ENCODE measurements at regions not wholly inside any gene's neighbourhood (a gene's known extent, or its start where the extent isn't known, plus 50 kb on each side); places are given as distances from the start of the nearest gene placed in this dataset.

DNA sequence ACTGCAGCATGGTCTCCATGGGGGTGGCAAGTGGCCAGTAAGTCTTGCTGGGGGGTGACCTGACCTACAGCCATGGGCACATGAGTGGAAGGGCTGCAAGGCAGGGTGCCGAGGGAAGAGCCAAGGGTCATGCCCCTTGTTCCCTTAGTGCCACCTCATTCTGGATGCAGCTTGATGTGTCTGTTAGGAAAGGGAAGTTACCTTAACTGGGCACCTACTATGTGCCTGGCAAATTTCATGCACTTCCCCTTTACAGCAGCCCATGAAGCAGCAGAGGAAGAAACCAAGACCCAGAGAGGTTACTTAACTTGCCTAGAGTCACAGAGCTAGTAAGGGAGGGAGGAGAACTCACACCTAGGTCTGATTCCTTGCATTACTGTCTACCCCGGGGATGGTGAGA lies 174.0 kb downstream of the MRPL14 start:
- DNase-seq (ENCODE audit: extremely low read depth, low read depth), result no peak

DNA sequence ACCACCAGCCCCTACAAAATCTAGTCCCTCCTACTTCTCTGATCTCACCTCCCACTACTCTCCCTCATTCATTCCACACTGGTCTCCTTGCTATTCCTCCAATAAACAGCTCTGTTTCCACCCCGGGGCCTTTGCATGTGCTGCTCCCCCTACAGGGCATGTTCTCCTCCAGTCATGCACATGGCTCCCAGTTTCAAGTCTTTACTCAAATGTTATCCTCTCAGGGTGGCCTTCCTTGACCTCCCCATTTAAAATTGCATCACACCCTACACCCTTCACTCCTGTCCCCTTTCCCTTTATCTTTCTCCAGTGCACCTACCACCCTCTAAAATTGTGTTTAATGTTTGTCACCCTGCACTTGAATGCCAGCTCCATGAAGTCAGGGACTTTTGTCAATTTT lies 174.5 kb downstream of the MRPL14 start:
- no peak for DNase-seq (ENCODE audit: extremely low read depth, low read depth)

DNA sequence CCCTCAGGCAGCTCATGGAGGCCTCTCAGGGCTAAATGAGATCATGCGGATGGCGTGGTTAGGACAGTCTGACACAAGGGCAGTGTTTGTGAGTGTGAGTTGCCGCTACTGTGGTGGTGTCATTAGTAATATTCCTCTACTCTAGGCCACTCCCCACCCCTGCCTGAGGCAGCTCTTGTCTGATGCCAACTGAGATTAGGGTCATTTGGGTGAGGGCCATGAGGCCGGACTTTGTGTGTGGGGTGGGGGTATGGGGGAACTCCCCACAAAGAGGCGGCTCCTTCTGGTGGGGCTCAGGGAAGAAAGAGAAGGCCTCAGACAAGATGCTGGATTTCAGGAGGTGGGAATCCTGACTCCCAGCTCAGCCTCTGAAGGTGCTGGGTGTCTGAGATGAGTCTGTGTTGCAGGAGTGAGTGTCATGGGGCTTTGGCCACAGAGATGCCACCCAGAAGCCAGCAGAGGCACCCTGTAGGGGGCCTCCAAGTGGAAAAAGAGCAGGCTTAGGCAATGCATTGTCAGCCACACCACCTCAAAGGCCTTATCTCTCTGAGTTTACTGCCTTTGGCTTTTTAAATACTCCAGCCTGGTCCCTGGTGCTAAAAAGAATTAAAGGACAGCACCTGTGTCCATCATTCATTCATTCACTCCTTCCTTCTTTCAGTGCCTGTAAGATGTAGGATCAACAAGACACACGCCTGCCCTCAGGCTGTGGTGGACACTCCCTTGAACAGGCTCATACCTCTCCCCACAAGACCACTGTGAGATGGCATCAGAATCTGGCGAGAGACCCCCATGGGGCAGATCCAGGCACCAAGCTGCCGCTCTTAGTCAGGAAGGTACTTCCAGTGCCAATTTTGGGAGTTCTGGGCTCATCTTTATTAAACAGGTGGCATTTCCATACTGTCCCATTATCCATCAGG lies 175.2 kb downstream of the MRPL14 start:
- no peak for DNase-seq (ENCODE audit: extremely low read depth, low read depth)

DNA sequence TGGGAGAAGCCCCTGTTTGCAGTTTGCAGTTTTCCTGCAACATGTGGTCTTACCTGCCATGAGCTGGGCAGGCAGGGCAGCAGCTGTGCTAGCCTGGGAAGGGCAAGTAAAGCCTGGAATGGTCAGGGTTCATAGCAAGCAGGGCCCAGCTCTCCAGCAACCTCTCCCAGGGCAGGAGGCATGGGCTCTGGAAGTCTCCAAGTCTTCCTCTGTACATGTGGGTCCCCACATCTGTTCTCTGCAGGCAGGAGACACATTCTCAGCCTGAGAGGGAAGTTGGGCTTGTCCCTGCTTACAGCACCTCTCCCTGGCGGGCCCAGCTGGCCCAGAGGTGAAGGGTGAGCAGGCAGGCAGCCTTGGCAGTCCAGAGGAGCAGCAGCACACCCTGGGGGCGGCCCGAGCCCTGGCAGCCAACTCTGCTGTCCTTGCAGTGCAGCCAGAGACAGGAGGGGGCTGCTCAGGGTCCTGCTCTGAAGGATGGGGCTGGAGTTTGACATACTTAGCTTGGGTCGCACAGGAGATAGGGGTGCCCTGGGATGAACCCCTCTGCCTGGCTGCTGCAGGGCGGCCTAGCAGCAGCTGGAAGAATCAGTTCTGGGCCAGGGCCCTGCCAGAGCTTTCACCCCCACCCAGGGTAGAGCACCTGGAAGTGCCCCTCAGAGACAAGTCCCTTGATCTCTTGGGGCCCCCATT lies 176.0 kb downstream of the MRPL14 start:
- no peak for DNase-seq (ENCODE audit: extremely low read depth, low read depth)

DNA sequence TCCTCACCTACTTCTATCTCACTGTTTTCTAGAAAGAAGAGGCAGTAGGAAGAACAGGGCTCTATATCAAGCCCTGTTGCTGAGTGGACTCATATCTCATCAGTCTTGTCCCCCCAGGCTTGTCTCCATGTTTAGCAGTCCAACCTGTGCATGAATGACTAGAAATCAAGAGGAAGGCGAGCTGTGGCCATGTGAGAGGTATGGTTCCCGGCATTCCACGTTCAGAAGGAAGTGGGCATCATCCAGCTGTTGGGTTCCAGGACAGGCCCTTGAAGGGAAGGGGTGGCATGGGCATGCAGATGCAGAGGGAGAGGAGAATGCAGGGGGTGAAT lies 176.6 kb downstream of the MRPL14 start:
- no peak for DNase-seq (ENCODE audit: extremely low read depth, low read depth)

DNA sequence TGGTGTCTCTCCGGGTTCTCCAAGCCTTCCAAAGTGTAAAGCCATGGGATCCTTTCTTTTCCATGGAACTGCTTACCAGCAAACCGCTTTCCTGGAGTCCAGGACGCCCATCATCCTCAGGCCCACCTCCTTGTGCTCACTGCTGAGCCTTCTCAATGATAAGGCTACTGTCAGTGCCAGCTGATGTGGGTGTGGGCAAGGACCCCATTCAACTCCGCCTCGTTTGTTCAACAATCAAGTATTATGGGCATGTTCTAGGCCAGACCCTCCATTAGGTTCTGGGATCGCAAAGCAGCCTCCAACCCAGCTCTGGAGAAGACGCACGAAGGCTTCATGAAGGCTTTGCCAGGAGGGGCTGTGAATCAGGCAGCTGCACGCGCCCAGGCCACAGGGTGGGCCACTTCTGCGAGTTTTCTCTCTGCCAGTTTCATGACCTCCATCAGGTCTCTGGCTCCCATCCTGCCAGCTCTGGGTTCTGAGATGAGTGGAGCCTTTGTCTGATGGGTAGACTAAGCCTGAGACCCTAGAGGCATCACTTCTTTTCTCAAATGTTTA lies 177.1 kb downstream of the MRPL14 start:
- DNase-seq (ENCODE audit: extremely low read depth, low read depth), result no peak

DNA sequence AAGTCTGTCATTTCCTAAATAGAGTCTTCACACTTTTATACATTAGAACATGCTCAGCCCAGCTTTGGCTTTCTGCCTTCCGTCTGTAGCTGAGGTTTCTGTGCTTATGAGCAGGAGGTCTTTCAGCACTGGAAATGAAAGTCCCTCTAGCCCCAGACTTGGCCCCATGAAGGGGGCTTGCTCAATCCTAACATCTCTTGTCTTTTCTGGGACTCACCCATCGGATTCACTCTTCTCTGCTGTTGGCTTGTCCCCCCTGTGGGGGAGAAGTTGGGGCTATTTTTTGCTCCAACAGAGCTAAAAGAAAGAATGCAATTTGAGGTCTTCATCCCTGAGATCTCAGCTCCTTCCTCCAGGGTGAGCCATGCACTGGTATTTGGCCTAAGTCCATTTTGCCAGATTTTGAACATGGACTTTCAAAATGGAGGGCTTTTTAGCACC lies 177.7 kb downstream of the MRPL14 start:
- DNase-seq (ENCODE audit: extremely low read depth, low read depth), result no peak

DNA sequence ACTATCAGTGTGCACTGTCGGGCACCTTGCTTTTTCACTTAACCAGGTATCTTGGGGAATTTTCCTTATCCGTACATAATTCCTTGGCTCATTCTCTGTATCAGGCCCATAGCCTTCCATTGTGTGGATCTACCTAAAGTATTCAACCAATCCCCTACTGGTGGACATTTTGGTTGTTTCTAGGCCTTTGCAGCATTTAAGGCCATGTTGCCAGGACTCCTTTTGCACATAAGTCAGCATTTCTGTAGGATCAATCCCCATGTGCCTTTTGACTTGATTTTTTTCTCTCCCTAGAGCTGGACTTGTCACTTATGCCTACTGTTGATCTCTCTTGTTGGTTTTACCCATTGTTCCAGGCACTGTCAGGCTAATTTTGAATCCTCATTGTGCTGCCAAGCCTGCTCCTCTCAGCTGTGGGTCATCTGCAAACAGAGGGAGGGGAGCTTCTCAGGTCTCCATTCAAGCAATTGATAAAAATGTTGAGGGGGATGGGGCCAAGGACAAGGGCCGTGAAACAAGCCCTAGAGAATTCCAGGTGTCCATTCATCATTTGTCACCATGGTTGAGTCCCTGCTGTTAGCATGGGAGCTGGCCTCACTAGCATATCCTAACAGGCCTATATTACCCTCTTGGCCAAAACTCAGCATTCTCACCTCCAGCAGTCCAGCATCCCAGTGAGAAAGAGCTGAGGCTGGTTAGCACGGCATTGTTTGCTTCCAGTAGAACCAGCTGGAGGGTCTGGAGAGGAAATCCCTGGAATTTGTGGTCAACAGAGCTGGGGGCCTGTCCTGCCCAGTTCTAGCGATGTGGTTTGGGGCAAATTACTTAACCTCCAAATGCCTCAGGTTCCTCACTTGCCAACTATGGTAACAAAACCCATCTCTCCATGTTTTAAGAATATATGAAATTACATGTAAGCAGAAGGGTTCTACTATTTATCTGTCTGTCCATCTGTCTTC lies 178.4 kb downstream of the MRPL14 start:
- no peak for DNase-seq (ENCODE audit: extremely low read depth, low read depth)

DNA sequence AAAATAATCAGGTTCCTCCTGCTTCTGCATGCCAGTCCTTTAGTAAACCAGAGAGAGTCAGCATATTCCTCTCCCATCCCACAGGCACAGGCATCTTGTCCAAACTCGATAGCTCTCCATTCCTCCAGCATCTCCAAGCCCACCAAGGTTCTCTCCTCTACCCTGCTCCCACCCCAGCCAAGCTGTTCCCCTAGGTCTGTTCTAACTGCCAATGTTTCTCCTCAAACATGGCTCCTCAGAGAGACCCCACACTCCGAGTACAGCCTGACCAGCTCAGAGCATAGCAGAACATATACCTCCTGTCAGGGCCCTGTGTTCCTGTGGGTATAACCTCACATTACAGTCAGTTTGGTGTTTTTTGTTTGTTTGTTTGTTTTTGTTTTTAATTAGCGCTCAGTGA lies 177.8 kb downstream of the VEGFA start:
- no peak for DNase-seq (ENCODE audit: extremely low read depth, low read depth)

DNA sequence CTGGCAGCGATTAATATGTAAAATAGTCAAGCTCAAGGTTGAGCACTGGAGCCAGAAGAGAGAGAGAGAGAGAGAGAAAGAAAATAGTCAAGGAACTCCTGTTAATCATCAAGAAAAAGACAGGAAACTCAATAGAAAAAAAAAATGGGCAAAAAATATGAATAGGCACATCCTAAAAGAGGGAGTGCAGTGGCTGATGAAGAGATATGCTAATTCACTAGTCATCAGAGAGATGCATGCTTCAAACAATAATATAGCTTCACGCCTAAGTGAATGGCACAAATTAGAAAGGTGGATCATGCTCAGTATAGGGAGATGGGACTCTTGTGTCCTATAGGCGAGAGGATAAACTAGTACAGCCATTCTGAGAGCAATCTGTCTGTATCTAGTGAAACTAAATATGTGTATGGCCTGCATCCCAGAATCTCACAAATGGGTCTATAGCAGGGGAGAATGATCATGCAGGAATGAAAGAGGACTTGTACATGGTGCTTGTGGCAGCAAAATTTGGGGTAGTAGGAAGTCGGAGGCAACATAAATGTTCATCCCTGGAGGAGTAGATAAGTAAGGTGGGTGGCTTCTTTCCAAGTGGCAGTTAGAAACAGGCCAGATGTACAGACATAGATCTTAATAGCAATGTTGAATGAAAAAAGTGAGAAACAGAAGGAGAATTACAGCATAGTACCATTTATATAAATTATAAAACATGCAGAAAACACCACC lies 176.8 kb downstream of the VEGFA start:
- no peak for DNase-seq (ENCODE audit: extremely low read depth, low read depth)

DNA sequence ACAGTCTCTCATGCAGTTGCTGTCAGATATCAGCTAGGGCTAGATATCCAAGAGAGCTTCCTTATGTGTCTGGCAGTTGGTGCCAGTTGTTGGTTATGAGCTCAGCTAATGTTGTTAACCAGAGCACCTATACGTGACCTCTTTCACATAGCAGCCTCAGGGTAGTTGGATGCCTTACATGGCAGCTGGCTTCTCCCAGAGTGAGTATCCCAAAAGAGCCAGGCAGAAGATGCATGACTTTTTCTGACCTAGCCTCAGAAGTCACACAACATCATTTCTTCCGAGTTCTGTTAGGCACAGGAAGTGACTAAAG lies 175.7 kb downstream of the VEGFA start:
- DNase-seq (ENCODE audit: extremely low read depth, low read depth), result no peak

DNA sequence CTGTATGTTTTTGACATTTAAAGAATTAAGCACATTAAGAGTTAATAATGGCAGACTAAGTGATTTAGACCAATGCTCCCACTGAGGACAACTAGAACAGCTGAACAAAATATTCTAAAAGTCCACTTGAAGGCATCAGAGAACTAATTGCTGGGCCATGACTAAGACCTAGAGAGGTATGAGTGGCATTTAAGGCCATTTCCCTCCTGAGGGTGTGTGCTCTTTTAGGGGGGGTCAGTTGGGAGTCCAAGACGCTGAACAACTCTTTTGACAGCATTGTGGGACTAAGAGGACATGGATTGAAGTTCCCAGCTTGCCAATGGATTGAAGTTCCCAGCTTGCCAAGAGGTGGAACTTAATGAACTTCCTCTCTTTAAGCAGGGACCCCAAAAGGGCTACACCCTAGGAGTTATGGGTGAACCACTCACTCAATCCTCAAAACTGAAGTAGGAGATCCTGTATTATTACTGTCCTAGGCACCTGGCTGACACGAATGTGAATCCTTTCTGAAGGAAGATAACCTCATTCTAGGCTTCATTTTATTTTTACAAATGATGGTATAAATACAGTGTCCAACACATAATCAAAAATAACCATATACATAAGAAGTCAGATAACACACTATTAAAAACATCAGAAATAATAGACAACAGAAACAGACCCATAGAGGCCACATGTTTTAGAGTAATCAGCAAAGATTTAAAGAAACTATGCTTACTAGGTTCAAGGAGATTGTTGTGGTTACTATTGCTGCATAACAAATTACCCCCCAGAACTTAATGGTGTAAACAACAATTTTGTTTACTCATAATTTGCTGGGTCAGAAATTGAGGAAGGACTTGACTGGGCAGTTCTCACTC lies 175.1 kb downstream of the VEGFA start:
- DNase-seq (ENCODE audit: extremely low read depth, low read depth), result no peak

DNA sequence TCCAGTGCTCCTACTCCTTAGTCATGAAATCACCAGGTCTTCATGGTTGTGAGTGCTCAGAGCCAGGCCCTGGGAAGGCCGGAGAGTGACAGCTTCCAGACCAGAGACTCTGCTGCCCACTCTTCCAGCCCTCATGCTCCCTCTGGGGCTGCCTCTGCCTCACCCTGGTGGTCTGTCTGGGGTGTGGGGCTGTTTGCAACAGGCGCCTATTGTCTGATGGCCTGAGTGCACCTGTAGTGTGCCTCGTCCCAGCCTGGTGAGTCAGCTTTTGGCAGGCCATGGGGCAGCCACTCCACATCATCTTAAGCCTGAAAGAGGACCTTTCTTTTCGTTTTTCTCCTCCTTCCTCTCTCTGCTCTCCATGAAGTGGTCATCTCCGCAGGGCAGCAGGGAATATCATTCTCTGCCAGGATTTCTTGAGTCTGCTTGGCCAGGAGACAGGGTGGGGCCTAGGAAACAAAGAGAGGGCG lies 173.8 kb downstream of the VEGFA start:
- DNase-seq (ENCODE audit: extremely low read depth, low read depth), result no peak

DNA sequence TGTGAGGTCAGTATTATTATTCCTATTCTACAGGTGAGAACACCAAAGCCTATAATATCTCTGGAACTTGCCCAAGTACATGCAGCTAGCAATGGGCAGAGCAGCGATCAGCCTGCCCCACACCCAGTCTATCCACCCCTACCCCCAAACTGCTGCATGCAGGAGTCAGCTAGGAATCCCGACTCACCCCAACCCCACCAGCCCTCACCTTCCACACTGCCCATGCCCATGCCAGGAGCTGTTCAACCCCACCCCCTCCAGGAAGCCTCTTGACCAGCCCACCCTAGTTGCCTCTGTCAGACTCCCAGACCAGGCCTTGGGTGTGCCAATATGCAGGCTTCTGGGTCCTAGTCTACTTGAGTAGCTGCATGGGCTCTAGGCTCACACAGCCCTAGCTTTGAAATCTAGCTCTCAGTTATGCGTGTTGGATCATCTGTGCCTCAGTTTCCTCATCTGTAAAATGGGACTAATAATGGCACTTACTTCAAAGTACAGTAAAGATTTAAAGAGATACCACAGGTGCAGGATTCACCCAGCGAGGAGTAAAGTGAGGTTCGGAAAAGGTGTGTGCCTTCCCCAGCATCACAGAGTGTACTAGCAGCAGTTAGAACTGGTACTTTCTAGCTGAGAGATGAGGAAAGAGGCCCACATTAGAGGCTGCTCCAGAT lies 173.2 kb downstream of the VEGFA start:
- no peak for DNase-seq (ENCODE audit: extremely low read depth, low read depth)

DNA sequence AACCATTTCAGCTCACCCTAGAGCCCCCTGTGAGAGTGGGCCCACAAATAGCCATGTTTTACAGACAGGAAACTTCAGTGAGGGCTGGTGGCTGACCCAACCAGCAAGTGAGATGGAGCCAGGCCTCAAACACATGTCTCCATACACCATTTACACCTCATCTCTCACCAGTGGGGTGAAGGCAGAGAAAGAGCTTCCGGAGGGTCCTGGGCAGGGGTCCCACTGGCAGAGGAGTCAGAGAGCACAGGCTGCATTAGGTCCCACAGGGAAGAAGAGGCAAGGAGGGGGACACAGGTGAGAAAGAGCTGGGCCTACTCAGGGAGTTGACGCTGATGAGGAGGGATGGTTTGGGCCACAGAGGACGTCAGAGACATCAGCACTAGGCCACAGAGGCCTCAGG lies 172.6 kb downstream of the VEGFA start:
- no peak for DNase-seq (ENCODE audit: extremely low read depth, low read depth)

DNA sequence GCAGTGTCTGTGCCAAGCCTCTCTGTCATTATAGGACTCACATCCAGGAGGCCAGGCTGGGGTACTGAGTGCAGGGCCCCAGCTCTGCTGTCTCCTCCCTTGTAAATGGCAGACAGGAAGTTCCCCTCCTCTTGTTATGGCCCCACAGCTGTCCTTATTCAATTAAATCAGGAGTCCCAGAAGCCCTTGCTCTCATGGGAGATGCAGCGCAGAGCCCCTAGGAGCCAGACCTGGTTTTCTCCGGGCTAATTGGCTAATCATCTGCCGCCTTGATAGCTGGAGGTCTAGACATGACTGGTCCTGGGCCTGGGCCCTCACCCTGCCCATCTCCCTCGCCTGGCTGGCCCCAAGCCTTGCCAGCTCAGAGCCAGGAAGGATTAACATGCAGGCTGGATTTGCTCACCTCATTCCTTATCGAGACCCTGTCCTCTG lies 172.0 kb downstream of the VEGFA start:
- no peak for DNase-seq (ENCODE audit: extremely low read depth, low read depth)

DNA sequence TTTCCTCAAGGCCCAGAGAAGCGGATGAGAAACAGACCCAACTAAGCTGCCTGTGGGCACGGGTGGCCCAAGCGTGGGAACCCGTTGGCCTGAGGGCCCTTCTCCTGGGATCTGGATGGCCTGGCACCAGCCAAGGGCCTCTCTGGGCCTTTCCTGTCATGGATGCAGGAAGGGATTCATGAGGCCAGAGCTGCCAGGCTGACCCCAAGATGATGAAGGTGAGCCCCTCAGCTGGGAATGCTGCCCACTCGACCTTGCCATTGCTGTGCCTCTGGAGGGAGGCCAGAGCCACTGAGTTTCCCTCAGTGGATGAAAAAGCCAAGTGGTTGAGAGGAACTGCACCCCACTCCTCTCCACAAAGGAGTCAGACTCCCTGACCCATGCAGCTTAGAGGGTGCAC lies 171.2 kb downstream of the VEGFA start:
- DNase-seq (ENCODE audit: extremely low read depth, low read depth), result no peak

DNA sequence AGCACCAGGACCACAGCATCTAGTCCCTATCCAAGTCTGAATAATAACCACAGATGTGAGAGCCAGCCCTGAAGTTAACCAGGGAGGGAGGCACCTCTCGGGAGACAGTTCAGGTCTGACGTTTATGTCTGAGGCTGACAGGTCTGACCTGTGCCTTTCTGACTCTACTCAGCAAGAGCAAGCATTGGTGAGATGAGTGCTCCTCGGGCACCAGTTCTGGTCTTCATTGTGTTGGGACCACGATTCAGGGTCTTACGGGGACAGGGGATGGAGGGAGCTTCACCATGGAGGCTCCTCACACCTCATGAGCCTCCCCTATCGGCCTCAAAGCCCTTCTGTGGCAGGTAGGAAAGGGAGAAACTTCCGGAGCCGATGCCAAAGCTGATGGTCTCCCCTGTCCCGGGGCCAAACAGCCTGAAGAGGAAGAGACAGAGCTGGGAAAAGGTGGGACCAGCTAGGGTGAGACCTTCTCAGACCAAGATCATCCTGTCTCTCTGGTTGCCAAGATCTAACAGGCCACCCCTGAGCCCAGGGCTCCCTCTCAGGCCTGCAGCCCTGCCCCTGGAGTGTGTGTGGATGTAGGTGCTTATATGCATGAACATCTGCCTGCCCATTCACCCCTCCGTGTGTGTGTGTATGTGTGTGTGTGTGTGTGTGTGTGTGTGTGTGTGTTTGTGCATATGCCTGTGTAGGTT lies 170.5 kb downstream of the VEGFA start:
- DNase-seq (ENCODE audit: extremely low read depth, low read depth), result no peak

Data from NCI-H460 (cell line).